ENCODE measurements at regions not wholly inside any gene's neighbourhood (a gene's known extent, or its start where the extent isn't known, plus 50 kb on each side); places are given as distances from the start of the nearest gene placed in this dataset.
"Not testable (repeated sequence)": the region's sequence is repeated elsewhere in the genome, so short reads cannot be mapped to it uniquely, and the experiment has no call there.

DNA sequence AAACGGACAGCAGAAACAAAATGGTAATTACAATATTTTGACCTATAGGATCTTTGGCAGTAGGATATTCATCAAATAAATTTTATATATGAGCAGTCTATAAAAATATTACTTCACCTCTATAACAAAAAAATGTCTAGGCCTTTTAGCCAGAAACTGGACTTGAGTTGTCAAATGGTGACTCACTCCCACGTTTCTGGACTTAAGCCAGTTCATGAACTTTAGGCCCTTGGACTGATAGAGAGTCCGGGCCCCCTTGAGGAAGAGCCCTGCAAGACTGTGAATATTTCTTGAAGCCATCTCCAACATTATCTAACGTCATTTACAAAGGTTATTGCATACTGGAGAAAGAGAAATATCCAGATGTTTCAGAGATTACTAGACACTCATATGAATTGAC, 106.8 kb upstream of the FAM47A start:
- no peak for FAIRE-seq

DNA sequence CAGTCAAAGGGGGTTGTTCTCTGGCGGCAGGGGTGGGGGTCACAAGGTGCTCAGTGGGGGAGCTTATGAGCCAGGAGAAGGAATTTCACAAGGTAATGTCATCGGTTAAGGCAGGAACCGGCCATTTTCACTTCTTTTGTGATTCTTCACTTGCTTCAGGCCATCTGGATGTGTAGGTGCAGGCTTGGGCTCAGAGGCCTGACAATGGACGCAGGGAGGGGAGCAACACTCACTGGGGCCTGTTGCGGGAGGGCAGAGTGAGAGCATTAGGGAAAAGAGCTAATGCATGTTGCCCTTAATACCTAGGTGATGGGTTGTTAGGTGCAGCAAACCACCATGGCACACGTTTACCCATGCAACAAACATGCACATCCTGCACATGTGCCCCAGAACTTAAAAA, 98.0 kb upstream of the FAM47A start:
- not testable (repeated sequence) for FAIRE-seq

DNA sequence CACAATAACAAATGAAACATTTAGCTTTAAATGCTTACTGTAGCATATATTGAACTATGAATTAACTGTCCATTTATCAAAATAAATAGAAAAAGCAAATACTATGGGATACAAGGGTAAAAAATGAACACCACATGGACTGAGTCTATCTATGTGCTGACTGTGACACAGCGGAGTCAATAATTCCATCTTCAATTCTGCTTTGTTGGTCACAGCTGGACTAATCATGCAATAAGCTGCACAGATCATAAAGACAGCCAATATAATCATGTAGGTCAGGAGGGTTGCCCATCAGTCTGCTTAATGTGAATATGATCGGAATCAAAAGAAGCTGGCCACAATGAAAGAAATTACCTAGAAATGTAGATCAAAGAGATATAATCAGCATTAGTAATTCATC, 95.7 kb upstream of the FAM47A start:
- FAIRE-seq, result no peak

DNA sequence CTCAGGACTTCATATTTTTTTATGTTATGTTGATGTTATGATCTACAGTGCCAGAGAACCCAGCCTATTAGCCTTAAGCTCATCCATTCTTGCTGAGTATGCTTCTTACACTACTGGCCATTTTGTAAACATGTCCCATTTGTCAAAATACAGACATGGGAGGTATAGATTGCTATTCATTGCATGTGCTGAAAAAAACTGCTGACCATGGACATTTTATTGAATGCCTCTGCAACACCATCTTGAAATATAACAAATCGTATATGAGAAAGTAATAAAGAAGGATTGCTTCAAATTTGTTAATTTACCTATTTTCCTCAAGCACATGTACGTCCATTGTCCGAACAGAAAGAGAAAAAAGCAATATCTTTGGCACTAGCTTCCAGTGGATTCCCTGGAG, 91.5 kb upstream of the FAM47A start:
- no peak for FAIRE-seq

DNA sequence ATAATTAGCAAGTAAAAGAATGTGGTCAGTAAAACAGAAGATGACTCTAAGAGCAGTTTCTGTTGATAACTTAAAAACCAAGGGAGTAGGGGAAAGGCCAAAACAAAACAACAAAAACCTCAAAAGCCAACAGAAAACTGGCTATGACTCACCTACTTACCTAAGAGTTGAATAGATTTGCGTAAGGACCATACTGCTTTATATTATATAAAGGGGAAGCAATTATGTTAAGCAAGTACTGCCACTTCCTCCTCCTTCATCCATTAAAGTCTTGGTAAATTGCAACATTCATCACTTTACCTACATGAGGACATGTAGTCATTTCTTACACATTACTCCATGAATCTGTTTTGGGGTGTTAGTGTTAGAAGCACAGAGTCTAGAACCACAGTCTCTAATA, 85.9 kb upstream of the FAM47A start:
- FAIRE-seq, result no peak

DNA sequence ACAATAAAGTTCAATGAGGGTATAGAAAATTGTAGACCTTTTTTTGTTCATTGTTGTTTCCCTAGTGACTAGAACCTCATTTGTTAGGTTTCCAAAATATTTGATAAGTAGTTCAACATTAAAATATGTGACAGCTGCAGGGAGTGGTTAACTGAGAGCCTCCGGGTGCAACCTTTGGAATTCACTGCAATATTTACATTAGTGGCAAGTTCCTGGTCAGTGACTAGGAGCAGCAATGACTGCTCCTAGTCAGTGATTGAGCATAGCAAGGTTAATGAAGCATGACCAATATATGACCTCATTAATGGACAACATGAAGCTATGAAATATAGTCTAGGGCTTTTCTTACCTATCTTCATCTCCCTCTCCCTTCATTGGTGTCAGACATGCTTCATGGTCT, 65.8 kb upstream of the FAM47A start:
- FAIRE-seq, result no peak

All from islet of Langerhans (tissue), 1 donor.